ENCODE measurements at regions not wholly inside any gene's neighbourhood (a gene's known extent, or its start where the extent isn't known, plus 50 kb on each side); places are given as distances from the start of the nearest gene placed in this dataset.

- TF ChIP-seq, protein P1, sequence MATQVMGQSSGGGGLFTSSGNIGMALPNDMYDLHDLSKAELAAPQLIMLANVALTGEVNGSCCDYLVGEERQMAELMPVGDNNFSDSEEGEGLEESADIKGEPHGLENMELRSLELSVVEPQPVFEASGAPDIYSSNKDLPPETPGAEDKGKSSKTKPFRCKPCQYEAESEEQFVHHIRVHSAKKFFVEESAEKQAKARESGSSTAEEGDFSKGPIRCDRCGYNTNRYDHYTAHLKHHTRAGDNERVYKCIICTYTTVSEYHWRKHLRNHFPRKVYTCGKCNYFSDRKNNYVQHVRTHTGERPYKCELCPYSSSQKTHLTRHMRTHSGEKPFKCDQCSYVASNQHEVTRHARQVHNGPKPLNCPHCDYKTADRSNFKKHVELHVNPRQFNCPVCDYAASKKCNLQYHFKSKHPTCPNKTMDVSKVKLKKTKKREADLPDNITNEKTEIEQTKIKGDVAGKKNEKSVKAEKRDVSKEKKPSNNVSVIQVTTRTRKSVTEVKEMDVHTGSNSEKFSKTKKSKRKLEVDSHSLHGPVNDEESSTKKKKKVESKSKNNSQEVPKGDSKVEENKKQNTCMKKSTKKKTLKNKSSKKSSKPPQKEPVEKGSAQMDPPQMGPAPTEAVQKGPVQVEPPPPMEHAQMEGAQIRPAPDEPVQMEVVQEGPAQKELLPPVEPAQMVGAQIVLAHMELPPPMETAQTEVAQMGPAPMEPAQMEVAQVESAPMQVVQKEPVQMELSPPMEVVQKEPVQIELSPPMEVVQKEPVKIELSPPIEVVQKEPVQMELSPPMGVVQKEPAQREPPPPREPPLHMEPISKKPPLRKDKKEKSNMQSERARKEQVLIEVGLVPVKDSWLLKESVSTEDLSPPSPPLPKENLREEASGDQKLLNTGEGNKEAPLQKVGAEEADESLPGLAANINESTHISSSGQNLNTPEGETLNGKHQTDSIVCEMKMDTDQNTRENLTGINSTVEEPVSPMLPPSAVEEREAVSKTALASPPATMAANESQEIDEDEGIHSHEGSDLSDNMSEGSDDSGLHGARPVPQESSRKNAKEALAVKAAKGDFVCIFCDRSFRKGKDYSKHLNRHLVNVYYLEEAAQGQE (IDR thresholded peaks at IDR 0.05; ENCODE audit: insufficient read depth in 1 of 2, low read depth in 2 of 2, low read length in 1 of 2) = no peak
- no peak for TF ChIP-seq CTCF (IDR thresholded peaks at IDR 0.05)
- no peak for TF ChIP-seq TCF7L2 (IDR thresholded peaks at IDR 0.05; ENCODE audit: low read depth, low read length)
- TF ChIP-seq SIN3A (IDR thresholded peaks at IDR 0.05; ENCODE audit: borderline replicate concordance, insufficient read depth, low read depth, low read length) = no peak
- TF ChIP-seq POLR2AphosphoS5 (IDR thresholded peaks at IDR 0.05; ENCODE audit: low read depth, low read length) = no peak
- peak overlapping the region; percentile 92 for H3K27ac ChIP-seq (ENCODE audit: low read length)
- POLR2A ChIA-PET = no interaction called here
- peaks cover 29% of the 10 kb centered on the region for H3K4me1 ChIP-seq (ENCODE audit: control insufficient read depth, insufficient read depth, low read length)
- no peak overlapping the region for H3K4me3 ChIP-seq (ENCODE audit: low read depth in 2 of 2, low read length in 2 of 2)
- no peaks in the 10 kb centered on the region for H3K27me3 ChIP-seq (ENCODE audit: control insufficient read depth, insufficient read depth, low read length)
- peaks cover 23% of the 10 kb centered on the region; the same call in 1 of the 2 replicates for H3K9me3 ChIP-seq (ENCODE audit: control insufficient read depth, insufficient read depth, low read depth, low read length)
- DNase-seq (ENCODE audit: low read depth, low spot score) (no peak), ATAC-seq (no peak)
- intact Hi-C loops (cut with micrococcal nuclease; ENCODE audit: unreplicated experiment) = loop anchor here (10.0 kb wide), 1 partner anchor 58 kb away; no protein-coding TSS in a partner anchor
- CTCF ChIA-PET = no interaction called here
- H3K36me3 ChIP-seq (ENCODE audit: control insufficient read depth, insufficient read depth, low read length) = no peaks in the 10 kb centered on the region
- in situ Hi-C loops (cut with HindIII; ENCODE audit: low pct_unique_long_range_greater_than_20kb, low sequenced_read_pairs) = no loop called here
- BruUV-seq (replicated peaks) = no TSS peak
Observed at GRCh38 chr11:80596291-80596810, 1155.5 kb upstream of the TENM4 start.

GRCh38 chr11:80595011-80595410 is 1154.2 kb upstream of the TENM4 start:
- H3K4me3 ChIP-seq (ENCODE audit: low read depth in 2 of 2, low read length in 2 of 2) = no peak overlapping the region
- H3K9me3 ChIP-seq (ENCODE audit: control insufficient read depth, insufficient read depth, low read depth, low read length) = peaks cover 26% of the 10 kb centered on the region; the same call in 1 of the 2 replicates
- CTCF ChIA-PET = no interaction called here
- in situ Hi-C loops (cut with HindIII; ENCODE audit: low pct_unique_long_range_greater_than_20kb, low sequenced_read_pairs) = no loop called here
- H3K27ac ChIP-seq (ENCODE audit: low read length) = peak overlapping the region; percentile 92
- DNase-seq (ENCODE audit: low read depth, low spot score) (peak; percentile 25), ATAC-seq (peak; percentile 94)
- no peaks in the 10 kb centered on the region for H3K27me3 ChIP-seq (ENCODE audit: control insufficient read depth, insufficient read depth, low read length)
- H3K4me1 ChIP-seq (ENCODE audit: control insufficient read depth, insufficient read depth, low read length) = peaks cover 29% of the 10 kb centered on the region
- no peaks in the 10 kb centered on the region for H3K36me3 ChIP-seq (ENCODE audit: control insufficient read depth, insufficient read depth, low read length)
- intact Hi-C loops (cut with micrococcal nuclease; ENCODE audit: unreplicated experiment) = loop anchor here (10.0 kb wide), 1 partner anchor 60 kb away; no protein-coding TSS in a partner anchor
- TF ChIP-seq SIN3A (IDR thresholded peaks at IDR 0.05; ENCODE audit: borderline replicate concordance, insufficient read depth, low read depth, low read length) (no peak), TCF7L2 (IDR thresholded peaks at IDR 0.05; ENCODE audit: low read depth, low read length) (peak; percentile 89), POLR2AphosphoS5 (IDR thresholded peaks at IDR 0.05; ENCODE audit: low read depth, low read length) (peak; percentile 73; the same call in 1 of the 2 replicates), CTCF (IDR thresholded peaks at IDR 0.05) (no peak)
- TF ChIP-seq, protein P1 (IDR thresholded peaks at IDR 0.05; ENCODE audit: insufficient read depth in 1 of 2, low read depth in 2 of 2, low read length in 1 of 2) = 0 out of 4 replicates have a peak, but pooled peaks of 1 of the 2 experiments have one; percentile 25
- POLR2A ChIA-PET = no interaction called here
- BruUV-seq (replicated peaks) = no TSS peak

Measured in Panc1 (cell line).